Lower leg skin (tissue), 4 donors: ENCODE measurements at regions not wholly inside any gene's neighbourhood (a gene's known extent, or its start where the extent isn't known, plus 50 kb on each side); places are given as distances from the start of the nearest gene placed in this dataset.
"Not testable (repeated sequence)": the region's sequence is repeated elsewhere in the genome, so short reads cannot be mapped to it uniquely, and the experiment has no call there.

Experiments
- DNase-seq, 2 donors: peaks; one replicate each; pipeline ENCODE4 v3.0.0-alpha.2; 2019; ENCODE audit warnings: low spot score in 2 of 2
- H3K4me3 ChIP-seq: fragments of 200-600 bp; sonication (generic); 2 replicates; pipeline ENCODE4 v1.5.1; 2017; ENCODE audit warnings: mild to moderate bottlenecking, low read depth; ENCODE audit not compliant: poor library complexity, severe bottlenecking
- CTCF ChIP-seq, 3 donors: fragments of 450-650 bp; IDR thresholded peaks; one replicate each; pipeline ENCODE4 v1.5.1; 2016; ENCODE audit warnings: antibody characterized with exemption in 3 of 3, mild to moderate bottlenecking in 3 of 3, moderate library complexity in 2 of 3
- POLR2A ChIP-seq, 2 donors: fragments of 450-650 bp; IDR thresholded peaks; one replicate each; pipeline ENCODE4 v1.6.1; 2016 to 2017; ENCODE audit warnings: antibody characterized with exemption in 2 of 2, mild to moderate bottlenecking in 1 of 2, moderate library complexity in 1 of 2
- WGBS, 2 donors: methylation state at CpG; one replicate each; pipeline ENCODE4 v1.1.5; 2018; 5-methylcytosine and 5-hydroxymethylcytosine counted together
- intact Hi-C: fragments of 100-400 bp; cut with DNase I; formaldehyde crosslinking; loops from one replicate; pipeline ENCODE4 v1.15.0; 2023; ENCODE audit warnings: low total_unique reads

GRCh38 chr3:18531662-18532061 is 106.5 kb upstream of the SATB1 start:
- TF ChIP-seq POLR2A (IDR thresholded peaks at IDR 0.05) (no peak), CTCF (IDR thresholded peaks at IDR 0.05) (no peak)
- intact Hi-C loops: no loop called here
- no peak for DNase-seq

GRCh38 chr3:18529631-18530030 is 104.5 kb upstream of the SATB1 start:
- no peak for DNase-seq
- no peak overlapping the region for H3K4me3 ChIP-seq
- 67 to 70% methylated on average over 1 of the region's 1 CpG for WGBS, 2 donors
- intact Hi-C loops: no loop called here
- TF ChIP-seq CTCF (IDR thresholded peaks at IDR 0.05) (no peak), POLR2A (IDR thresholded peaks at IDR 0.05) (no peak)

More at GRCh38 chr3:18531662-18532061, 106.5 kb upstream of the SATB1 start:
- no peak overlapping the region for H3K4me3 ChIP-seq
- 88 to 96% methylated on average over 1 of the region's 1 CpG for WGBS, 2 donors

DNA sequence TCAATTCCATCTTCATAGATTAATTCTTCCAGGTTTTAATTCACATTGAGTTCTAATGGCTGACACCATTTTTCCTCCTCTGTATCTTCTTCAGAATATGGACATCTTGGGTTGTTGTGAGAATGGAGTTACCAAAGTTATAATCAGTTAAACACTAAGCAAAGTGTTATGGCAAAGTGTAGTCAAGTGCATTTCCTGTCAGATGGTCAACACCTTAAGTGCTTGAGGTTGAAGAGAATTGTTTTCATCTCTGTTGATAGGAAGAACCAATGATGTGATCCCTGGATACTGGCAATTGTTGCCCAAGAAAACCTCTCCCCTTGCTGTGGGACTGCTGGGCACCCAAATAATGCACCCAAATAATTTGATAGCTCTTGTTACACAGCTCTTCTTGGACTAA is 102.6 kb upstream of the SATB1 start:
- intact Hi-C loops: no loop called here
- TF ChIP-seq POLR2A (IDR thresholded peaks at IDR 0.05): no peak
- no peak for TF ChIP-seq CTCF (IDR thresholded peaks at IDR 0.05)
- DNase-seq: no peak
- H3K4me3 ChIP-seq: no peak overlapping the region

GRCh38 chr3:18526667-18527066 is 101.5 kb upstream of the SATB1 start:
- TF ChIP-seq CTCF (IDR thresholded peaks at IDR 0.05) (no peak), POLR2A (IDR thresholded peaks at IDR 0.05) (no peak)
- no peak overlapping the region for H3K4me3 ChIP-seq
- no peak for DNase-seq
- intact Hi-C loops: no loop called here

DNA sequence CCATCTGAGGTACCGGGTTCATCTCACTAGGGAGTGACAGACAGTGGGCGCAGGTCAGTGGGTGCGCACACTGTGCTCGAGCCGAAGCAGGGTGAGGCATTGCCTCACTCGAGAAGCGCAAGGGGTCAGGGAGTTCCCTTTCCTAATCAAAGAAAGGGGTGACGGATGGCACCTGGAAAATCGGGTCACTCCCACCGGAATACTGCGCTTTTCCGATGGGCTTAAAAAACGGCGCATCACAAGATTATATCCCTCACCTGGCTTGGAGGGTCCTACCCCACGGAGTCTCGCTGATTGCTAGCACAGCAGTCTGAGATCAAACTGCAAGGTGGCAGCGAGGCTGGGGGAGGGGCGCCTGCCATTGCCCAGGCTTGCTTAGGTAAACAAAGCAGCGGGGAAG is 91.0 kb upstream of the SATB1 start:
- 89 to 90% methylated on average over 17 to 19 of the region's 19 CpGs for WGBS, 2 donors

GRCh38 chr3:18513091-18513490 is 88.0 kb upstream of the SATB1 start:
- intact Hi-C loops: no loop called here
- 79 to 87% methylated on average over 3 of the region's 3 CpGs for WGBS, 2 donors
- TF ChIP-seq POLR2A (IDR thresholded peaks at IDR 0.05) (no peak), CTCF (IDR thresholded peaks at IDR 0.05) (no peak)
- no peak for DNase-seq
- no peak overlapping the region for H3K4me3 ChIP-seq

More for the DNA sequence above, 91.0 kb upstream of the SATB1 start:
- DNase-seq, intact Hi-C loops, H3K4me3 ChIP-seq: not testable (repeated sequence)
